HL-60 (cell line): ENCODE measurements at regions not wholly inside any gene's neighbourhood (a gene's known extent, or its start where the extent isn't known, plus 50 kb on each side); places are given as distances from the start of the nearest gene placed in this dataset.

Source experiments
- DNase-seq, 2 experiments: peaks; one replicate each; pipeline ENCODE4 v3.0.0-alpha.2; 2010 to 2020; ENCODE audit warnings: low read depth in 1 of 2, low spot score in 1 of 2
- H3K27ac ChIP-seq: fragments of 250-450 bp; sonication (Bioruptor Pico); replicated peaks from 2 replicates; pipeline ENCODE4 v1.5.1; 2020; ENCODE audit warnings: mild to moderate bottlenecking, moderate library complexity
- H3K27me3 ChIP-seq: fragments of 250-450 bp; sonication (Bioruptor Pico); 2 replicates; pipeline ENCODE4 v1.5.1; 2021; ENCODE audit warnings: mild to moderate bottlenecking, moderate library complexity; ENCODE audit not compliant: insufficient read depth, poor library complexity, severe bottlenecking
- H3K4me3 ChIP-seq: replicated peaks from 2 replicates; pipeline ENCODE4 v1.5.1; 2011; ENCODE audit warnings: mild to moderate bottlenecking, control low read depth, low read length; ENCODE audit not compliant: insufficient read depth
- CTCF ChIP-seq: IDR thresholded peaks from one replicate; pipeline ENCODE4 v1.5.1; 2011; ENCODE audit warnings: low read length, control low read depth, inconsistent platforms; ENCODE audit not compliant: insufficient read depth
- GABPA ChIP-seq: IDR thresholded peaks from 2 replicates; pipeline ENCODE4 v1.6.1; 2012; ENCODE audit warnings: low read depth
- POLR2AphosphoS5 ChIP-seq: IDR thresholded peaks from 2 replicates; pipeline ENCODE4 v1.6.1; 2012; ENCODE audit warnings: low read depth
- REST ChIP-seq: IDR thresholded peaks from 2 replicates; pipeline ENCODE4 v1.6.1; 2012; ENCODE audit warnings: low read depth; ENCODE audit not compliant: insufficient replicate concordance
- SPI1 ChIP-seq: IDR thresholded peaks from 2 replicates; pipeline ENCODE4 v1.6.1; 2012; ENCODE audit warnings: low read depth, mild to moderate bottlenecking, borderline replicate concordance

- H3K27ac ChIP-seq: no peak overlapping the region
- no peak for TF ChIP-seq GABPA
- TF ChIP-seq SPI1: no peak
- no peak for TF ChIP-seq POLR2AphosphoS5
- no peak for TF ChIP-seq REST
- TF ChIP-seq CTCF: no peak
- DNase-seq: no peak
- no peak overlapping the region for H3K4me3 ChIP-seq
- H3K27me3 ChIP-seq: no peaks in the 10 kb centered on the region
Measured at GRCh38 chr3:66778107-66778506, 220.0 kb upstream of the KBTBD8 start.

DNA sequence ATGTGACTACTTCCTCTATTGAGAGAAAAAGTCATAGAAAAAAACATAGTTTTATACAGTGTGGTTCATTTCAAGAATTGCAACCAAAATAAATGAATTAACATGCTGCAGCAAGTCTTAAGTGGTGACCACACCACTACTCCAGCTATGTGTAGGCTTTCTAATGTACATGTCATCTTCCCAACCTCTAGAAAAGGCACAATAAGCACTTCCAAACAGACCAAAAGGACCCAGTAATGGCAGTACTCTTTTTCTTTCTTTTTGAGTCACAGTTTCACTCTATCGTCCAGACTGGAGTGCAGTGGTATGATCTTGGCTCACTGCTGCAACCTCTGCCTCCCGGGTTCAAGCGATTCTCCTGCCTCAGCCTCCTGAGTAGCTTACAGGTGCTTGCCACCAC, 219.3 kb upstream of the KBTBD8 start:
- no peak for DNase-seq
- TF ChIP-seq CTCF: no peak
- no peak for TF ChIP-seq GABPA
- TF ChIP-seq POLR2AphosphoS5: no peak
- no peak for TF ChIP-seq REST
- TF ChIP-seq SPI1: no peak
- Histone ChIP-seq H3K27ac (no peak overlapping the region), H3K4me3 (no peak overlapping the region), H3K27me3 (no peaks in the 10 kb centered on the region)

DNA sequence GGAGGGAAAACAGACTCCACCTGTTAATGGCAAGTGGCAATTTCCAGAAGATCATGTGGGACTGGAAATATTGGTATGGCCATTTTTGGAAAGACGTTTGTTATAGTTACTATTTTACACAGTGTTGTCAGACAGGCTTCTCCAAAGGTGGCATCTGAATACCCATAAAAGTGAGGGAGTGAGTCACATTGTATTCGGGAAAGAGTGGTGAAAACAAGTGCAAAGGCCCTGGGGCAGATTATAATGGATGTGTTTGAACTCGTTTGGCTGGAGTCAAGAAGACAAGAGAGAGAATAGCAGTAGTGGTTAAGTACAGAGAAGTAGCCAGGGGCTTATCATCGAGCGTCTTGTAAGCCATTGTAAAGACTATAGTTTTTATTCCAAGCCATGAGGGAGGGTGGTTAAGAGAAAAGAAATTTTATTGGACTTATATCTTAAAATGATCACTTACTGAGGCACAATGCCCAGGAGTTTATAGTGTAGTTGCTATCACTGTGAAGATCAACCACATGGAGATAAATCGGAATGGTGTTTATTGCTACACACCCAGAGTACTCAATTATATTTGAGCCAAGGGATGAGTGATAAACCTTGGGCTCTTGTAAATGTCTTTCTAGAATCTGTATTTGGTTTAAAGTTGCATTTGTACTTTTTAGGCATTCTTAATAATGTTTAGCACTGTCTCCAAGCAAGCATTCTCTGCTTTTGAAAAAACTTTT, 212.8 kb upstream of the KBTBD8 start:
- TF ChIP-seq POLR2AphosphoS5 (no peak), SPI1 (no peak), GABPA (no peak), REST (no peak)
- no peak for DNase-seq
- Histone ChIP-seq H3K4me3 (no peak overlapping the region), H3K27me3 (no peaks in the 10 kb centered on the region), H3K27ac (no peak overlapping the region)
